ENCODE measurements at regions not wholly inside any gene's neighbourhood (a gene's known extent, or its start where the extent isn't known, plus 50 kb on each side); places are given as distances from the start of the nearest gene placed in this dataset.
A peak's percentile ranks its signal among the peaks of the same experiment; 100 is the strongest.

DNA sequence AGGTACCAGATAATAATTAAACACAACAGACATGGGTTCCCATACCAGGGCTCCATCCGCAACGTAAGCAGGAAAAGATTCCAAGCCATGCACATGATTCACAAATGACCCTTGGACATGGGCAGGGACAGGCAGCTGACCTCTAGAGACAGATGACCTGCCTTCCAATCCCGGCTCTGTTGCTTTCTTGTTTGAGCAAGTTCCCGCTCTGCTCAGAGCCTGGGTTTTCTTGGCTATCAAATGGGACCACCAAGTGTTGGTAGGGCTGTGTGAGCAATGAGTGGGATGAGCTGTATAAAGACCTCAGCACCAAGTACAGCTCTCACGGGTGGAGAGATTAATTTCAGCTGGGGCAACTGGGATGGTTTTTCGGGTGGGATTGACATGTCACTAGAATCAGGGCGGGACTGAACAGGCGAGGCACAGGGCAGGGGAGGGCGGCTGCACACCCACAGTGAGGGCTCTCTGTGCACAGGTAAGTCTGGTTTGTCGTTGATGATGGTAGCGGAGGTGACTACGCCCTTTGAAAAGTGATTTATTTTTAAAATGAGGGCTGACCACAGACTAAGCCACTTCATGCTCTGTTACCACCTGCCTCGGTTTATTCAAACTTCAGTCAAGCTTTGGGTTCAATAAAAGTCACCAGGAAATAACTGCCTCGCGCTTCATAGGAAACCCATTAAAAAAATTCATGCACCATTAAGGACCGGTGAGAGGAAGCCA is 57.5 kb upstream of the IFFO2 start:
- Mint-ChIP-seq H3K27ac (ENCODE audit: unreplicated experiment) (no peak overlapping the region), H3K36me3 (ENCODE audit: low read depth) (no peaks in the 10 kb centered on the region), H3K4me1 (ENCODE audit: low read depth) (peaks cover 38% of the 10 kb centered on the region)

DNA sequence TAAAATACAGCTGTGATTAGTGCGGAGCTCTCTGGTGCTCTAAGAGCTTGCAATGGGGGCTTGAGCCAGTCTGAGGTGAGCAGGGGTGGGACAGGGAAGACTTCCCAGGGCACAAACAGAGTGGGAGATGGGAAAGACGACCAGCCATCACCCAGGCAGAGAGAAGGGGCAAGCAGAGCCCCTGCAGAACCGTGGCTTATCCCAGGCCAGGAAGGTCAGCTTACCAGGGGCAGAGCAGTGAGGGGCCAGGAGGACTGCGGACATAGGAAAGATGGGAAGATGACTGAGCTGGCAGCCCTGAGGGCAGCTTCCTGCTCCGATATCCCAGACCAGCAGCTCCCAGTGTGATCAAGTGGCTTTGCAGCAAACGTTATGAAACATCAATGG is 55.4 kb upstream of the IFFO2 start:
- no peak overlapping the region for H3K4me3 Mint-ChIP-seq (ENCODE audit: unreplicated experiment)
- H3K9me3 Mint-ChIP-seq (ENCODE audit: low read depth), result no peaks in the 10 kb centered on the region
- peak overlapping the region; percentile 89 for H3K27ac Mint-ChIP-seq (ENCODE audit: unreplicated experiment)
- TF ChIP-seq, protein P1, sequence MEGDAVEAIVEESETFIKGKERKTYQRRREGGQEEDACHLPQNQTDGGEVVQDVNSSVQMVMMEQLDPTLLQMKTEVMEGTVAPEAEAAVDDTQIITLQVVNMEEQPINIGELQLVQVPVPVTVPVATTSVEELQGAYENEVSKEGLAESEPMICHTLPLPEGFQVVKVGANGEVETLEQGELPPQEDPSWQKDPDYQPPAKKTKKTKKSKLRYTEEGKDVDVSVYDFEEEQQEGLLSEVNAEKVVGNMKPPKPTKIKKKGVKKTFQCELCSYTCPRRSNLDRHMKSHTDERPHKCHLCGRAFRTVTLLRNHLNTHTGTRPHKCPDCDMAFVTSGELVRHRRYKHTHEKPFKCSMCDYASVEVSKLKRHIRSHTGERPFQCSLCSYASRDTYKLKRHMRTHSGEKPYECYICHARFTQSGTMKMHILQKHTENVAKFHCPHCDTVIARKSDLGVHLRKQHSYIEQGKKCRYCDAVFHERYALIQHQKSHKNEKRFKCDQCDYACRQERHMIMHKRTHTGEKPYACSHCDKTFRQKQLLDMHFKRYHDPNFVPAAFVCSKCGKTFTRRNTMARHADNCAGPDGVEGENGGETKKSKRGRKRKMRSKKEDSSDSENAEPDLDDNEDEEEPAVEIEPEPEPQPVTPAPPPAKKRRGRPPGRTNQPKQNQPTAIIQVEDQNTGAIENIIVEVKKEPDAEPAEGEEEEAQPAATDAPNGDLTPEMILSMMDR (IDR thresholded peaks at IDR 0.05), result no peak
- peaks cover 38% of the 10 kb centered on the region for H3K4me1 Mint-ChIP-seq (ENCODE audit: low read depth)
- DNase-seq (ENCODE audit: low spot score), result no peak
- H3K36me3 Mint-ChIP-seq (ENCODE audit: low read depth), result no peaks in the 10 kb centered on the region
- no peaks in the 10 kb centered on the region for H3K27me3 Mint-ChIP-seq (ENCODE audit: low read depth)

More for the DNA sequence above, 57.5 kb upstream of the IFFO2 start:
- Mint-ChIP-seq H3K27me3 (ENCODE audit: low read depth) (no peaks in the 10 kb centered on the region), H3K4me3 (ENCODE audit: unreplicated experiment) (no peak overlapping the region), H3K9me3 (ENCODE audit: low read depth) (no peaks in the 10 kb centered on the region)
- no peak for DNase-seq (ENCODE audit: low spot score)
- TF ChIP-seq, protein P1 (IDR thresholded peaks at IDR 0.05), result no peak

DNA sequence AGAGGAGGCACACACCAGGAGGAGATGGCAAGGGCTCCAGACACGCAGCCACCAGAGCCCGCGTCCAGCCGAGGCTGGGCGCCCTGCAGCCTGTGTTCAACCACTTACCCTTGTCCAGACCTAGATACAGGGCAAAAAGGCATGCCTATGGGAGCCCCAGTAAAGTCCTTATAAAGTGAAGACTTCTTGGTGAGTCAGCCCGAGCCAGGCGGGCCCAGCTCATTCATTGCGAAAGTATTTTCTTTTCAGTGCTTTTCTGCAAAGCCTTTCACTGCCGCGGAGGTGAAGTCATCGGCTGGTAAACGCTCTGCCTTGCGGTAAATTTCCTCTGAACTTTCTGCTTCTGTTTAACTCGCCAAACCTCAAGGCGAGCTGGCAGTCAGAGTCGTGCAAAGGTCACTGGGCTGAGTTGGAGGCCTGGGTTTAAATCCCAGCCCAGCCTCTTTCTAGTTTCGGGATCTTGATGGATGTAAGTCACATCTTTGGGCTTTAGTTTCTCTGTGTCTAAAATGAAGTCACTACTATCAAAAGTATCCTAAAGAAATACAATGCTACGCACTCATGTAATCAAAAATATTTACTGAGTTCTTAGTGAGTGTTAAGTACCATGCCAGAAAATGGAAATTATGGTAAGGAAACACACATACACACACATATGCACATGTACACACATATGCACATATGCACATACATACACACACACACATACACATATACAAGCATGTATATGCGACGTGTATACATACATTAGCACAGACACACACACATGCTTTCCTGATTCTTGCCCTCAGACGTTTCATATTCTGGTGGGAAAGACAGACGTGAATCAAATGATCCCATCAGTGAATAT is 54.7 kb upstream of the IFFO2 start:
- no peak for DNase-seq (ENCODE audit: low spot score)
- Mint-ChIP-seq H3K27ac (ENCODE audit: unreplicated experiment) (peak overlapping the region; percentile 89), H3K27me3 (ENCODE audit: low read depth) (no peaks in the 10 kb centered on the region), H3K9me3 (ENCODE audit: low read depth) (no peaks in the 10 kb centered on the region), H3K36me3 (ENCODE audit: low read depth) (no peaks in the 10 kb centered on the region), H3K4me1 (ENCODE audit: low read depth) (peaks cover 38% of the 10 kb centered on the region), H3K4me3 (ENCODE audit: unreplicated experiment) (no peak overlapping the region)
- TF ChIP-seq, protein P1 (IDR thresholded peaks at IDR 0.05), result no peak

DNA sequence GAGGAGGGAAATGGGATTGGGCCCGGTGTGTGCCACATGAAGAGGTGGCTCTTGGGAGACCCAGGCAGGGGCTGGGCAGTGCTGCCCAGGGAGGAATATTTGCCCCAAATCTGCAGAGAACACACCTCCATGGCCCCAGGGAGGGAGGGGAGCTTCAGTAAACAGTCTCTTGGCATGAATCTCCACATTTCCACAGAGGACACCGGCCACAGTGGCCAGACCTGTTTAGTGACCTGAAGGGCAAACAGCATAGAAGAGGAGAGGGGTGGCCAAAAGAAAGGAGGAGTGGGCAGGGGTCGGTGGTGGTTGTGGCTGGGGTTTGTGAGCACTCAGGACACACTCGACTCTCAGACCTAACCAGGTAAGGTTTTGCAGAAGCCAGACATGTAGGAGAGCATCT is 54.0 kb upstream of the IFFO2 start:
- no peaks in the 10 kb centered on the region for H3K36me3 Mint-ChIP-seq (ENCODE audit: low read depth)
- H3K9me3 Mint-ChIP-seq (ENCODE audit: low read depth), result no peaks in the 10 kb centered on the region
- H3K4me1 Mint-ChIP-seq (ENCODE audit: low read depth), result peaks cover 38% of the 10 kb centered on the region
- H3K4me3 Mint-ChIP-seq (ENCODE audit: unreplicated experiment), result peak overlapping the region; percentile 5
- DNase-seq (ENCODE audit: low spot score), result no peak
- H3K27ac Mint-ChIP-seq (ENCODE audit: unreplicated experiment), result peak overlapping the region; percentile 89
- TF ChIP-seq, protein P1 (IDR thresholded peaks at IDR 0.05), result no peak
- H3K27me3 Mint-ChIP-seq (ENCODE audit: low read depth), result no peaks in the 10 kb centered on the region

DNA sequence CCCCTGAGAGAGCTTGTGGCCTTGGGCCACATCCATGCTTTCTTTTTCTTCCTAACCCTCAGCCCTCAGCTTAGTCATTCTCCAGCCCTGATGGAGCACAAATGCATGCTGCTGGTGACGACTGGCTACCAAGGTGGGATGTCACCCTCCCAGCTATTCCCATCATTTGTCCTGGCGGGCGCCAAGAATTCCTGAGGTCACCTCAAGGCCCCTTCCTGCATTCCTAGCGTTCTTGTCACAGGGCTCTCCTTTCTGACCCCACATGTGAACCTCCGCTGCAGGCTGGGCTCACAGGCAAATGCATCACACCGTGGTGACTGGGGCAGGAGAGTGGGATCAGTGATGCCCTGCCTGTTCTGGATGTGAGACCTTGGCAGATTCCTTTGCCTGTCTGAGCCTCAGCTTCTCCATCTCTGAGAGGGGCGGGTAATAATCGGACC is 53.4 kb upstream of the IFFO2 start:
- peak overlapping the region; percentile 89 for H3K27ac Mint-ChIP-seq (ENCODE audit: unreplicated experiment)
- no peaks in the 10 kb centered on the region for H3K9me3 Mint-ChIP-seq (ENCODE audit: low read depth)
- H3K36me3 Mint-ChIP-seq (ENCODE audit: low read depth), result no peaks in the 10 kb centered on the region
- TF ChIP-seq, protein P1 (IDR thresholded peaks at IDR 0.05), result no peak
- no peaks in the 10 kb centered on the region for H3K27me3 Mint-ChIP-seq (ENCODE audit: low read depth)
- H3K4me3 Mint-ChIP-seq (ENCODE audit: unreplicated experiment), result no peak overlapping the region
- no peak for DNase-seq (ENCODE audit: low spot score)
- H3K4me1 Mint-ChIP-seq (ENCODE audit: low read depth), result peaks cover 38% of the 10 kb centered on the region
